Activated T-cell treated with anti-CD3 and anti-CD28 coated beads for 24 hours (primary cell): ENCODE measurements at regions not wholly inside any gene's neighbourhood (a gene's known extent, or its start where the extent isn't known, plus 50 kb on each side); places are given as distances from the start of the nearest gene placed in this dataset.
"Not testable (repeated sequence)": the region's sequence is repeated elsewhere in the genome, so short reads cannot be mapped to it uniquely, and the experiment has no call there.

Source experiments
- DNase-seq: peaks from one replicate; pipeline ENCODE4 v3.0.0-alpha.2; 2020; ENCODE audit warnings: low read depth

- DNase-seq = no peak
These were observed 137.5 kb downstream of the CCDC71L start for GRCh38 chr7:106523482-106523881.

- DNase-seq = no peak
These were observed 138.3 kb downstream of the CCDC71L start for GRCh38 chr7:106522696-106523095.

GRCh38 chr7:106521541-106521940, 139.4 kb downstream of the CCDC71L start:
- DNase-seq = no peak

- no peak for DNase-seq
These were observed 139.9 kb downstream of the CCDC71L start for GRCh38 chr7:106520962-106521514.

- DNase-seq = no peak
These were observed 142.0 kb downstream of the CCDC71L start for GRCh38 chr7:106518967-106519366.

- DNase-seq = no peak
These were observed 142.7 kb downstream of the CCDC71L start for GRCh38 chr7:106518239-106518638.

- no peak for DNase-seq
These were observed 143.4 kb downstream of the CCDC71L start for GRCh38 chr7:106517508-106517907.

GRCh38 chr7:106515321-106515720, 145.6 kb downstream of the CCDC71L start:
- no peak for DNase-seq

GRCh38 chr7:106514881-106515280, 146.1 kb downstream of the CCDC71L start:
- no peak for DNase-seq

- no peak for DNase-seq
These were observed 148.7 kb downstream of the CCDC71L start for GRCh38 chr7:106512217-106512616.

- DNase-seq = peak; percentile 33
These were observed 156.3 kb downstream of the CCDC71L start for GRCh38 chr7:106504645-106505044.

GRCh38 chr7:106504207-106504606, 156.8 kb downstream of the CCDC71L start:
- DNase-seq = no peak

GRCh38 chr7:106503626-106504025, 157.3 kb downstream of the CCDC71L start:
- no peak for DNase-seq

- no peak for DNase-seq
These were observed 159.1 kb downstream of the CCDC71L start for GRCh38 chr7:106501605-106502580.

GRCh38 chr7:106499897-106500296, 161.1 kb downstream of the CCDC71L start:
- no peak for DNase-seq

GRCh38 chr7:106498005-106498404, 163.0 kb downstream of the CCDC71L start:
- not testable (repeated sequence) for DNase-seq

- DNase-seq = no peak
These were observed 167.8 kb downstream of the CCDC71L start for GRCh38 chr7:106493041-106493731.

GRCh38 chr7:106488465-106488864, 172.5 kb downstream of the CCDC71L start:
- DNase-seq = no peak

- DNase-seq = no peak
These were observed 173.1 kb downstream of the CCDC71L start for GRCh38 chr7:106487892-106488291.

- DNase-seq = no peak
These were observed 174.6 kb downstream of the CCDC71L start for GRCh38 chr7:106486331-106486730.

GRCh38 chr7:106485919-106486318, 175.0 kb downstream of the CCDC71L start:
- DNase-seq = no peak

- DNase-seq = no peak
These were observed 175.9 kb downstream of the CCDC71L start for GRCh38 chr7:106485031-106485551.

- DNase-seq = no peak
These were observed 176.4 kb downstream of the CCDC71L start for GRCh38 chr7:106484562-106484961.
